Testis (tissue), 2 donors: ENCODE measurements at regions not wholly inside any gene's neighbourhood (a gene's known extent, or its start where the extent isn't known, plus 50 kb on each side); places are given as distances from the start of the nearest gene placed in this dataset.

ENCODE experiments used
- CTCF ChIP-seq, 3 experiments: fragments of 450-650 bp in 2 of 3; fragments of 200-600 bp in 1 of 3; sonication (generic) in 1 of 3; IDR thresholded peaks; one replicate each; pipeline ENCODE4 v1.5.1; 2016 to 2019; ENCODE audit warnings: antibody characterized with exemption in 3 of 3, mild to moderate bottlenecking in 2 of 3, moderate library complexity in 1 of 3
- POLR2A ChIP-seq: fragments of 450-650 bp; IDR thresholded peaks from one replicate; pipeline ENCODE4 v1.6.1; 2017; ENCODE audit warnings: antibody characterized with exemption, mild to moderate bottlenecking, moderate library complexity

GRCh38 chr7:119896386-119896785 lies 376.6 kb upstream of the KCND2 start:
- no peak for TF ChIP-seq POLR2A
- no peak for TF ChIP-seq CTCF (IDR thresholded peaks at IDR 0.05)
